HG02884 (cell line): ENCODE measurements at regions not wholly inside any gene's neighbourhood (a gene's known extent, or its start where the extent isn't known, plus 50 kb on each side); places are given as distances from the start of the nearest gene placed in this dataset.
"Not testable (repeated sequence)": the region's sequence is repeated elsewhere in the genome, so short reads cannot be mapped to it uniquely, and the experiment has no call there.

Experiments
- ATAC-seq: cut with Tn5 transposase; IDR thresholded peaks from one replicate; pipeline ENCODE4 v1.9.1; 2021; ENCODE audit warnings: mild to moderate bottlenecking, moderate library complexity; ENCODE audit not compliant: unreplicated experiment

- no peak for ATAC-seq
Measured at GRCh38 chr1:182172699-182173098, 111.2 kb upstream of the ZNF648 start.

GRCh38 chr1:182170891-182171461, 109.5 kb upstream of the ZNF648 start:
- no peak for ATAC-seq

GRCh38 chr1:182169203-182169602, 107.7 kb upstream of the ZNF648 start:
- no peak for ATAC-seq

GRCh38 chr1:182166750-182167149, 105.2 kb upstream of the ZNF648 start:
- ATAC-seq, result no peak

- ATAC-seq, result no peak
Measured at GRCh38 chr1:182166321-182166720, 104.8 kb upstream of the ZNF648 start.

GRCh38 chr1:182164273-182164672, 102.8 kb upstream of the ZNF648 start:
- ATAC-seq, result no peak

GRCh38 chr1:182163821-182164223, 102.3 kb upstream of the ZNF648 start:
- ATAC-seq, result no peak

- ATAC-seq, result no peak
Measured at GRCh38 chr1:182159443-182159842, 97.9 kb upstream of the ZNF648 start.

GRCh38 chr1:182157187-182157586, 95.7 kb upstream of the ZNF648 start:
- no peak for ATAC-seq

GRCh38 chr1:182154425-182154824, 92.9 kb upstream of the ZNF648 start:
- ATAC-seq, result not testable (repeated sequence)

- no peak for ATAC-seq
Measured at GRCh38 chr1:182149411-182149965, 88.0 kb upstream of the ZNF648 start.

GRCh38 chr1:182147951-182148350, 86.4 kb upstream of the ZNF648 start:
- ATAC-seq, result no peak

- peak; percentile 82 for ATAC-seq
Measured at GRCh38 chr1:182147136-182147820, 85.8 kb upstream of the ZNF648 start.

GRCh38 chr1:182146286-182146685, 84.8 kb upstream of the ZNF648 start:
- ATAC-seq, result no peak

GRCh38 chr1:182145441-182145840, 83.9 kb upstream of the ZNF648 start:
- ATAC-seq, result no peak

- no peak for ATAC-seq
Measured at GRCh38 chr1:182144646-182145030, 83.1 kb upstream of the ZNF648 start.

GRCh38 chr1:182143825-182144645, 82.5 kb upstream of the ZNF648 start:
- no peak for ATAC-seq

- peak; percentile 41 for ATAC-seq
Measured at GRCh38 chr1:182143154-182143657, 81.7 kb upstream of the ZNF648 start.

GRCh38 chr1:182142621-182143020, 81.1 kb upstream of the ZNF648 start:
- ATAC-seq, result no peak

GRCh38 chr1:182141040-182141439, 79.5 kb upstream of the ZNF648 start:
- no peak for ATAC-seq

- ATAC-seq, result no peak
Measured at GRCh38 chr1:182139496-182139895, 78.0 kb upstream of the ZNF648 start.
